HG02642 (cell line): ENCODE measurements at regions not wholly inside any gene's neighbourhood (a gene's known extent, or its start where the extent isn't known, plus 50 kb on each side); places are given as distances from the start of the nearest gene placed in this dataset.

Source experiments
- ATAC-seq: cut with Tn5 transposase; IDR thresholded peaks from one replicate; pipeline ENCODE4 v1.9.1; 2021; ENCODE audit warnings: mild to moderate bottlenecking; ENCODE audit not compliant: unreplicated experiment, poor library complexity

DNA sequence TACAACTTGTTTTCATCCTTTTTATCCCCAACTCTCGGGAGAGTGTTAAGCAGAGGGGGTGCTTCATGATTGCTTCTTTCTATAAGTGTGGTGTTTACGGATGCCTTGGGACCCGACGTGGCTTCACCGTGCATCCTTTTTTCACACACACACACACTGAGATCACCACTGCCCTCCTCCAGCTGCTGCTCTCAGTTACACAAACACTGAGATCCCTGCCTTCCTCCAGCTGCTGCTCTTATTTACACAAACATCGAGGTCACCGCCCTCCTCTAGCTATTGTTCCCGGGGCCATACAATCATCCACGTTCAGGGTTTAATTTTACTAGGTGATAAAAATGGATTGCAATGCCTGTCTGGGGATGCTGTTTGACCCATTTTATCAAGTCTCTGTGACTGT, 155.4 kb upstream of the FAM9B start:
- ATAC-seq: no peak

DNA sequence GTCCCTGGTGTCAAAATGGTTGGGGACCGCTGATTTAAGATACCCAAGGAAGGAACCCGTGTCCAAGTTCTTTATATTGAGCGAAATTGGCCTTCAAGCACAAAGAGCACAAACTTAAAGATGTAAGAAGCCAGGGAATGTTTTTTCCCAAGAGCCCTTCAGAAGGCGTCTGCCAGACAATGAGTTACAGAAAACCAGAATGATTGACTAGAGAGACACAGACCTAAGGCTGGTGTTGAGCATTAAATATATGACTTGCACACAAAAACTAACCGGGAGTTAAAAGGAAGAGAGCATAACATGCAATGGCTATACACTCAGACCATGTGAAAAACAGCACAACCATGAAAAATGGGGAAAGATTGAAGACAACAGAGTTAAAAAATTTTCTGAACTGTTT, 157.5 kb upstream of the FAM9B start:
- ATAC-seq: no peak

DNA sequence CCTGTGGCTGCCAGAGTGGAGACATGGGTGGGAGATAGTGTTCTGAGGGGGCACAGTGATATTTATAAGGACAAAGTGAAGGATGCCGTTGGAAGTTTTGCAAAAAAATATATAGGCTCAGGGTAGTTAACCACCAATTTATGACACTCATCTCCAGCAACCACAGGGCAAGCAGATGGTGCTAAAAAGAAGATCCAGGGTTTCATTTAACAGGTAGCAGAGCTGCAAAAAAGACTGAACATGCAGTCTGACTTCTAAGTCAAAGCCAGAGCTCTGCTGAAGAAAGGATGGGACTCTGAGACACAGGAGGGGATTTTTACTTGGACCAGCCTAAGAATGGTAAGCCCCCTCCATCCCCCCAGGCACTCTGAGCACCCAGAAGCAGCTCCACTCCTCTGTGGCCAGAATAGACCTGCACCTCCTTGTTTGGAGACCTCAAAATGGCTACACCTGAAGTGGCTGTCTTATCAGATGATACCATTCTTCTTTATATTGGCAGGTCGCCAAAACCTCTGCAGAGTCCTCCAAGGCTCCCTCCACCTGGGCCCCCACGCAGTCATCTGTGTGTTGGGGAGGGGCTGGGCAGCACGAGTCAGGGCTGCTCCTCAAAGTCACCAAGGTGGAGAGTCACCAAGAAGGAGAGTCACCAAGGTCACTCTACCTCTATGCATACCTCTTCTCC, 161.4 kb upstream of the FAM9B start:
- no peak for ATAC-seq

DNA sequence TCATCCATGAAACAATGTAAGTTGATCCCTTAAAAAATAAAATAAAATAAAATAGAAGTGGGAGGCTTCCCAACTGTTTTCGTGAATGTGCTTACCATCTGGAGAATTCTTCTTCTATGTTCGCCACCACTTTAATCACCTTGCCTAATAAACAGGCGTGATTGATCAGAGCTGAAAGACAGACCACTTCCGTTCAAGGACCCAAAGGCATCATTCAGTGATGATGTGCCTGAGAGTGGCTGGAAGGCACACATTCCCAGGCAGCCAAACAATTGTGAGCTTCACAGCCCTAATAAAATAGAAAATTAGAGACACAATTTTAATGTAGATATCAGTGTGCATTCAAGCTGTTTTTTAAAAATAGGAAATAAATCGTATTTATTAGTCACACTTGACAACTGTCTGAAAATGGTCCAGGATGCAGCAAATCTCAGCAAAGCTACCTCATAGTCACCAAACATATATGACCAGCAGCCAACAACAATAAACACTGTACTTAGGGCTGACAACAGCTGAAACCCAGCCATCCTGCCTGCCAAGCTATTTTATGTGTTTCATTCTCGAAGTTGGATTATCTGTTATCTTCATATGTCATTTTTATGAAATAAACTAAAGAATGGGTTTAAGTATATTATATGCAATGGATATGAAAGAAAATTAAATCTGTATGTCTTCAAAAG, 163.2 kb upstream of the FAM9B start:
- ATAC-seq: no peak

DNA sequence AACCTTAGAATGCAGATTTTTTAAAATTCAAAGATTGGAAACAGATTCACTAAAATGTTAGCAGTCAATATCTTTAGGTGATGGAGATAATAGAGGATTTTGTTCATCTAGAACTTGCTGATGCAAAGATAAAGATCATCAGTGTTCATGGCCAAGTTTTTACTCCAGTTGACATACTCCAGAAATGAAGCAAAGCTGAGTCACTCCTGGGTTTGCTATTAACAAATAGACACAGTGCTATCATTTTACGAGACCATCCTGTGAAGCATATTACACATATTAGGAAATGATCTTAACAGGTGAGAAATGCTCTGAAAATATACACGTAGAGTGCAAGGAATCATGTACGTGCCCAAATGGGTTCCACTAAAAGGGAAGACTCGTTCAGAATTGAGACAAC, 170.6 kb upstream of the FAM9B start:
- ATAC-seq: no peak

DNA sequence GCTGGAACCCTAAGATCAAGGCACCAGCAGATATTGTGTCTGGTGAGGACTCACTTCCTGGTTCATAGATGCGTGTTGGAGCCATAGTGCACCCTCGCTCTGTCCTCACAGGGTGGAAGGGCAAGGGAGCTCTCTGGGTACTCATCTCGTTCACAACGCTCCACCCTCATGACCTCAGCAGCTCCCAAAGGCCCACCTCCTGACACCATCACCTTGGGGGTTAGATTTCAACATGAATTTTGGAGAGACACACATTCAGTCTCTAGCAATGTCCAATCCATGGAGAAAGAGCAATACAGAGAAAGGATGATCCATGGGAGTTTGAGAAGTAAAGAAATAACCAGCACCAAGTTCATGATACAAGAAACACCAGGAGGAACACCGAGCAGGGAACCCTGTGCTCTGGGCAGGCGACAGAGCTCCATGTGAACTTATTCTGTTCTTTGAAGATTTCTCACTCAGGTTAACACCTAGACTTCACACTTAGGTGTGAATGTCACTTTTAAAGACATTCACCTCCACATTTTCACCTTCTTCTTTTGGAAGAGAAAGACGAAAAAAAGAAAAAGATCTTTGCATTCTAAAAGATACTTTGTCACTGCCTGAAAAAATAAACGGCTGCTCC, 171.8 kb upstream of the FAM9B start:
- no peak for ATAC-seq

DNA sequence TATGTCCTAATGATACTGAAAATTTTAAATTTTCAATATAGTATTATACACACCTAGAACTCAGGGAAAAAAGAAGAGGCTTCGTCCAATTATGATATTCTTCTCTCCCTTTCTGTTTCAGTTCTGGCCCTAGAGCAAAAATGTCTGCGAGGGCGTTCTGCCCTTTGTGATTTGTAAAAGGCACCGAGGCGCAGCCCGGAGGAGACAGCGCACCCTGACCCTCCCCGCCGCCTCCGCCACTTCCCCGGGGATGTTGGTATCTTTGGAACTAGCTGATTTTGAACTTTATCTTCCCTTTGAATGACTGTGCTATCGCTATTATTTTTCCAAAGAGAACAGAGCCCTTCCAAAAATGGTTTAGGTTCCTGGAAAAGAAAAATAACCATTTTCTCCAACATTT, 173.2 kb upstream of the FAM9B start:
- no peak for ATAC-seq

DNA sequence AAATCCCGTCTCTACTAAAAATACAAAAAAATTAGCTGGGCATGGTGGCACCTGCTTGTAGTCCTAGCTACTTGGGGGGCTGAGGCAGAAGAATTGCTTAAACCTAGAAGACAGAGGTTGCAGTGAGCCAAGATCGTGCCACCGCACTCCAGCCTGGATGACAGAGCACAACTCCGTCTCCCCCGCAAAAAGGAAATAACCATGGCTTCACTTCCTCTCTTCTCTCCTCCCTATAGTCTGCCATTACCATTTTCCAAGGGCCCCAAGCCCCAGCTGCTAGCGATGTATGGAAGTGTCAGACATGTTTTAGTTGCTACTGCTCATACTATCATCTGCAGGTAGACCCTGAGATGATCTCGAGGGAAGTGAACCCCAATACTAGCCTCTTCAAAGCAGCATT, 177.3 kb upstream of the FAM9B start:
- ATAC-seq: no peak

DNA sequence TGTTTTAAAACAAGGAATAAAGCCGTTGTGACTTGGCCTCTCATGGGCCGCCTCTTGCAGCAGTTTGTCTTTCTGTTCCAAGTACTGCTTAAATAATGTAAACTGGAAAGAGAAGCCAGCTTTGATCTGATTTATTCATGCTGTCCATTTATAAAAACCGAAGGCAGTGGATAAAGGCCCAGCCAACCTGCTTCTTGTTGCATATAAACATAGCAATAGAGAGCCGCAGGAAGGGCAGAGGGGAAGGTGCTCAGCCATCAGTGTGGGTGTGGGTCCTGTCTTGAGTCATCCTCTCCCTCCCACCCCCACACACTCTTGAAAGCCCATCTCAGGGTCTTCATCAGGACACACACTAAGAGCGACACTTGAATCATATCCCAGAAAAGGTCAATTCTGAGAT, 187.9 kb upstream of the FAM9B start:
- ATAC-seq: no peak

DNA sequence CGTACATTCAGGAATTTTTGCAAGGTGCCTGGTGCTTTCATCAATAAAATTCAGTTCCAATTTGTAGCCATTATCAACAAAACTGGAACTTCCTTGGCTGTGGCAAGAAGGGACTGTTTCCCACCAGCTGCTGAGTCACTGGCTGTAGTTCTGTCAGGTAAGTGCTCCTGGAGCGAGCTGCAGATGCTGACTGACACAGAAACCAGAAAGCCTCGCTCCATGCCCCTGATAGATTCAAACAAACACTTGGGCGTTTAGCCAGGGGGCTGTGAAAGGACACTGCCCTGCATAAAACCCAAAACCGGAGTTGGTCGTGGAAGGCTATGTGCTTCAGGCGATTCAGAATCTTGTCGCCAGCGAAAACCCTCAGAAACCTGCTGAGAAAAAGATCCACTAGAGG, 188.4 kb upstream of the FAM9B start:
- no peak for ATAC-seq

DNA sequence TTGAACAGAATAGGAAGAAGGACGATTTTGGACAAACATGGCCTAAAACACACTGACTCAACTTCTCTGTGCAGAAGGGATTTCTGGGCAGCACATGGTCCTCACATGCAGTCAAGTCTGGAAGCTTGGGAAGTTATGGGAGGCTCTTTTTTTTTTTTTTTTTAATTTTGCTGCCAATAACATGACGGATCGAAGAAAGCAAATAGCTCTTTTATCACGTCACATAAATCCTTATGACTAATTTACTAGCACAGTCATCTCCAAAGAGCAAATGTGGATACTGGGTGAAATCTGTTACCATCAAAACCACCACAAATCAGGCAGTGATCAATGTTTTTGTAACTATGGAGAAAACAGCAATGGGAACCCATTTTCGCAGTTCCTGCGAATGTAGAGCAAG, 193.3 kb upstream of the FAM9B start:
- no peak for ATAC-seq

DNA sequence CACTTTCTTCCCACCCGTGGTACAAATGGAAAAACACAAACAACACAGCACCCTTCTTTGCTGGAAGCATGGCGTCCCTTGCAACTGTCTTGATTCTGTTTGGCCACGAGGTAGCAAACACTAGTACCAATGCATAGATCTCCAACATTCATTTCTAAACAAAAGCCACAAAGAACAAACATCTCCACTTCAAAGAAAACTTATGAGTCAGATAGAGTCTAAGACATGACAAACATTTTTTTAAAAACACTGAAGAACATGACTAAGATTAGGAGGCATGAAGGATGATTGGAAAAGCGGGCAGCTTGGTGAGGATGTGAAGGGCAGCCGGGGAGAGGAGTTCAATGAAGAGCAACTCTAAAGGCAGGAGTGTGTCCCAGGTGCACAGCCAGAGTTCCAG, 197.6 kb upstream of the FAM9B start:
- no peak for ATAC-seq

DNA sequence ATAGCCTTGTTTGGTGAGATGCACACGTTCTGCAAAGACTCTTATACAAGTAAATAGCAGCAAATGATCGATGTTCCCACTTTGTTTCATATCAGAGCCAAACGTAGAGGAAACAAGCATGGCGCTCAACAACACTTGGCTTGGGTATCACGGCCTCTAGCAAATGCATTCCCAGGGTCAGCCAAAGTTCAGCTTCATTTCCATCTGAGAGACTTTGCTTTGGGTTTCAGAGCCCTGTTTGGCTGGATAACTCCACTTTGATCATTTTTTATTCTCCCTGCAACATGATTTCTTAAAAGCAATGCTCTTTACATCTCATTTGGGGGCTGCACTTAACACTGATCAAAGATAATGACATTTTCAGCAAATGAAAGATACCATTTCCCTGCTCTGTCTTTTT, 199.2 kb upstream of the FAM9B start:
- no peak for ATAC-seq

DNA sequence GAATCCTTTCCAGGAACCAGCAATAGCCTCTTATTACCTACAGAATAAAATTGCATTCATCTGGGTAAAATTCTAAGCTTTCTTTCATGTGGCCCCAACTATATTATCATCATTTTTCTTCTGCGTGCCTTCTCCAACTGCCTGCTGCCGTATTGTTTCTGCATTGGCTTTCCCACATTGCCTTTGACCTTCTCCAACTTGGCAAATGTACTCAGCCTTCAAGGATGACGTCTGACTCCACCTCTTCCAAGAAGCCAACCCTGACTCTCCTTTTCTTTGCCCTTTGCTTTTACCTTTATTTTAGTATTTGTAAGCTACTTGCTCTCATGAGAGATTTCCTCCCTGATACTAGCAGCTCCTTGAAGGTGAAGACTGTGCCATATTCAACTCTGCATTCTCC, 200.4 kb upstream of the FAM9B start:
- ATAC-seq: no peak

DNA sequence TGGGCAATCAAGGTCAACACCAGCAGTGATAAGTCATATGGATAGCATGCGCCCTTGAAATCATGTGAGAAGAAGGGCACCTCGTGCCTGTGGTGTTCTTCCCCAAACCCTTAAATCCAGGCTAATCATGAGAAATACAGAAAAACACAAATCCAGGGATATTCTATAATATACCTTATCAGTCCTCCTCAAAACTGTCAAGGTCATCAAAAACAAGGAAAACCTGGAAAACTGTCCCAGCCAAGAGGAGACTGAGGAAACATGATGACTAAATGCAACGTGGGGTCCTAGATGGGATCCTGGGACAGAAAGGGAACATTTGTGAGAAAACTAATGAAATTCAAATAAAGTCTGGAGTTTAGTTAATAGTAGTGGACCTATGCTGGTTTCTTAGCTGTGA, 201.8 kb upstream of the FAM9B start:
- no peak for ATAC-seq

DNA sequence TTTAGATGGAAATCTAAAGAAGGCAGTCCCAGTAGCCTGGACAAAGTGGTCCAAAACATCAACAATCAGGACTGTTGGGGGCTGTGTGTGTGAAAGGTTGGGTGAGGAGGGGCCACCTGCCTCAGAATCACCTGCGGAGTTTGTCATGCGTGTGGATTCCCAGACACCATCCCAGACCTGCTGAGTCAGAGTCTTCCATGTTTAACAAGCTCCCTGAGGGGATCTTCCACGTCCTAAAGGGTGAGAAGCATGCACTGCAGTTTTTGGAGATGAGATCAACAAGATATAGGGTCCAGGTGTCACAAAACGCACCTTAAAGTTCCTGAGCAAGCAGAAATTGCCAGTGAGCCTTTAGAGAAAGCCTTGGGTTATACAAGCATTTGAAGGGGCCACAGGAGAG, 207.0 kb upstream of the FAM9B start:
- no peak for ATAC-seq

DNA sequence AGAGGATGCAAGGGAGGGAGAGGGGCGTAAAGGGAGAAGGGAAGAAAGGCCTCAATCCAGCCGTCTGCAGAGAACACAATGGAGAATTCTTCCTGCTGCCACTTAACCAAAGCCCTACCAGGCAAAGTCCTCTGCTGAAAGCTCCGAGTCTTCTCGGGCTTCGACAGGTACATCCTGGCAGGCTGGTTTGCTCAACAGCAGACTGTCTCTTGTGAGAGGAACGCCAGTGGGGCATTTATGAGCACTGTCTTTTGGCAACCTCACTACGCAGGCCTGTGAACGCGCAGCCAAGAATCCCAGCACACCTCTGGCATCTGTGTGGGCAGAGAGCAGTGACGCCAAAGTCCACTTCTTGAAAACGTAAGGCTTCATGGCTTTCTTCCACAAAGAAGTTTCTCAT, 207.5 kb upstream of the FAM9B start:
- no peak for ATAC-seq

DNA sequence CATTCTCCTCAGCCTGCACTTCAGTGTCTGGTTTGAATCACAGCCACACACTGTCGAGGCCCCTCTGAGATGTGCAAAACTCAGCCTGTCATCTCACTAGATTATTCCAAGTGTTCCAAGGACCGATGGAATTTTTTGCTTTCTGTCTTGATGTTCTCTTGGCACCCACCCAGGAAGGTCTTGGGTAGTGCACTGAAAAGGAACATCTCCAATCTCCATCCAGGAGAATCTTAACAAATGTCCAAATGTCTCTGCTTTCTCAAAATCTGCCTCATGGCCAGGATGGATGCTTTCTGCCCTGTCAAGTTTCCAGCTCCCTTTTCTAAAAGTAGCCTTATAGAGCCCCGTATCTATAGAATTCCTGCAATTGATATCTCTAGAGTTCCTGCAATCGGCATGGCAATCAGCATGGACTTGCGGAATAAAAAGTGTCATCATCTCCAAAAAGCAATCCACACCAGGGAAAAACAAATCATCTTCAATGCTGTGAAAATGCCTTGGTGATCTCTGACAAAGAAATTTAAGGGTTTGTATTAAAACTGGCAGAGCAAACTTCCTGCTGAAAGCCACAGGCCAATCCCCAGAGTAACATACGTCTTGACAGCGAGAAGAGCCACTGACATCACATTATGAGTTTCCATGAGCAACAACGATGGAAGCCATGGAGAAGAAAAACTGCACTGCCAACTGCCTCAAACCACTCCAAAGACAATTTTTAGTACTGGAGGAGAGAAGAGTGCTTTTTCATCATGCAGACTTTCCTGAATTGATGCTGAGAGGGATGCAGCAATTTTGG, 215.3 kb upstream of the FAM9B start:
- no peak for ATAC-seq

DNA sequence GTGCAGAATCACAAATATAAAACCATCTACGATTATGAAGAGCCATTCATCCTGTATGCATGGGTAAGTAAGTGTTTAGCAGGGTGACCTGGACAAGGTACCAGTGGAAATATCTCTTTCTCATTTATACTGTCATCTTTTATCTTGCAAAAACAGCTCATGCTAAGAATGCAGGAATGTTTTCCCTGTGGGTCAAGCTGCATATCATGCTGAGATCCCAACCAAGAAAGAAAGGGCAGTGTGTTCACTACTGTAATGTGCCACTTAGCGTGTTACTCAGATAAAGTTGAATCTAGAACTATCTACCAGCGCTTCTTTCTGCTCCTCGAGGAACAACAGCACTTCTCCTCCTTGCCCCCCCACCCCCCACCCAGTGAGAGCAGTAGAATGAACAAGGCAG, 212.7 kb upstream of the TBL1X start:
- ATAC-seq: no peak

DNA sequence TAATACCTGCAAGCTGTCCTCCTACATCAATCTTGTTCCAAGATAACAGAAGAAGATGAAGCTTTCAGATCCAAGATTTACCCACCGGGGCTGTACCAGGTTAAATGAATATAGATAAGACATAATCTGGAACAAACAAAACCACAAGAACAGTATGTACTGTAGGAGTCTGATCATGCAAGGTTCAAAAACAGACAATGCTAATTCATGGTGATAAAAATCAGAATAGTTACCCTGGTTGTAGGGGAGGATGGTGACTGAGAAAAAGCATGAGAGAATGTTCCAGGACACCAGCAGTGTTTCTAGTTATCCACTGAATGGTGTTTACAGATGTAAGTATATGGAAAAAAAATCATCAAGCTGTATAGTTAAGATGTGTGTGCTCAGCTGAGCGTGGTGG, 211.6 kb upstream of the TBL1X start:
- no peak for ATAC-seq

DNA sequence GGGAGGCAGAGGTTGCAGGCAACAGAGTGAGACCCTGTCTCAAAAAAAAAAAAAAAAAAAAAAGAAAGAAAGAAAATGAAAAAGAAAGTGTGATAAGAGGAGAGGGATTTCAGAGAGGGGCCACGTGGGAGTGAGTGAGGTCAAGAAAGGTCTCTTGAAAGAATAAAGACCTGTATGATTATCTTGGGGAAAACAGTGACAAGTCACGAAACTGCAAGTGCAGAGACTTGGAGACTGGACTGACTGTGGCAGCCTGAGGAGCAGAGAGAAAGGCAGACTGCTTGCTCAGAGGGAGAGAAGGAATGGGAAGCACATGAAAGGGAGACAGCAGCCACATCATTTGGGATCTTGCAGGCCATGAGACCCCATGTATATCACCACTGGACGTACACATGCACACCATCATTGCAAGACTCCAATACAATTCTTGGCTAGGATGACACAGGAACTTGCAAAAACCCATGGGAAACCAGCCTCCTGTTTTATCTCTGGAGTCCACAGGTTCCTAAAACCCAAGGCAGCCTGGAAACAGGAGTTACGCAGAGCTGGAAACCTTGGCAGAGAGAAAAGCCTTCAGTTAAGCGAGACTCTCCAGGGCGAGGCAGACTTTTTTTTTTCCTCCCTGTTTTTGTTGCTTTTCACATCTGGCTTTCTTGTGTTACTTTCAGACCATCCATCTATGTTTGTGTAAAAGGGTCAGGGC, 207.0 kb upstream of the TBL1X start:
- ATAC-seq: no peak
